SK-N-SH (cell line): ENCODE measurements at regions not wholly inside any gene's neighbourhood (a gene's known extent, or its start where the extent isn't known, plus 50 kb on each side); places are given as distances from the start of the nearest gene placed in this dataset.

ENCODE experiments used
- CTCF ChIP-seq: fragments of 200-600 bp; sonication (generic); IDR thresholded peaks from 2 replicates; pipeline ENCODE4 v1.6.1; 2017; ENCODE audit warnings: antibody characterized with exemption, mild to moderate bottlenecking, moderate library complexity
- EP300 ChIP-seq, 2 experiments: IDR thresholded peaks; 2 replicates each; pipeline versions ENCODE4 v1.4.0 to v1.6.1; 2012; ENCODE audit warnings: borderline replicate concordance in 1 of 2, low read depth in 1 of 2, low read length in 1 of 2
- FOXM1 ChIP-seq: IDR thresholded peaks from 2 replicates; pipeline ENCODE4 v1.4.0; 2012; ENCODE audit warnings: low read depth, mild to moderate bottlenecking
- GABPA ChIP-seq: IDR thresholded peaks from 2 replicates; pipeline ENCODE4 v1.4.0; 2012; ENCODE audit warnings: low read depth, mild to moderate bottlenecking
- MAX ChIP-seq: IDR thresholded peaks from 2 replicates; pipeline ENCODE4 v1.4.0; 2012; ENCODE audit warnings: low read depth
- POLR2AphosphoS5 ChIP-seq: IDR thresholded peaks from 2 replicates; pipeline ENCODE4 v1.6.1; 2012; ENCODE audit warnings: low read depth, low read length
- RAD21 ChIP-seq: IDR thresholded peaks from 2 replicates; pipeline ENCODE4 v1.6.1; 2012; ENCODE audit warnings: mild to moderate bottlenecking, low read length
- REST ChIP-seq: IDR thresholded peaks from 2 replicates; pipeline ENCODE4 v1.6.1; 2012; ENCODE audit warnings: mild to moderate bottlenecking, low read depth, low read length, moderate library complexity
- RFX5 ChIP-seq: IDR thresholded peaks from 2 replicates; pipeline ENCODE4 v1.6.1; 2012; ENCODE audit warnings: mild to moderate bottlenecking, improper control_type of control experiment, low read length
- SMC3 ChIP-seq: IDR thresholded peaks from 2 replicates; pipeline ENCODE4 v1.6.1; 2012; ENCODE audit warnings: low read depth, low read length, improper control_type of control experiment
- TAF1 ChIP-seq: IDR thresholded peaks from 2 replicates; pipeline ENCODE4 v1.6.1; 2012; ENCODE audit warnings: low read depth, mild to moderate bottlenecking, low read length, moderate library complexity, borderline replicate concordance
- YY1 ChIP-seq: IDR thresholded peaks from 2 replicates; pipeline ENCODE4 v1.4.0; 2012; ENCODE audit warnings: low read depth, mild to moderate bottlenecking

GRCh38 chr14:38046160-38046559 is 161.5 kb upstream of the SSTR1 start:
- TF ChIP-seq CTCF (no peak), GABPA (no peak), POLR2AphosphoS5 (no peak), REST (no peak), SMC3 (no peak), EP300 (IDR thresholded peaks at IDR 0.05; ENCODE audit: borderline replicate concordance in 1 of 2, low read depth in 1 of 2, low read length in 1 of 2) (no peak), TAF1 (no peak), RFX5 (no peak), RAD21 (no peak), FOXM1 (no peak), YY1 (no peak), MAX (no peak)
